ENCODE measurements at regions not wholly inside any gene's neighbourhood (a gene's known extent, or its start where the extent isn't known, plus 50 kb on each side); places are given as distances from the start of the nearest gene placed in this dataset.

GRCh38 chr11:36817336-36817965 lies 219.4 kb upstream of the RAG2 start:
- TF ChIP-seq, protein P1, sequence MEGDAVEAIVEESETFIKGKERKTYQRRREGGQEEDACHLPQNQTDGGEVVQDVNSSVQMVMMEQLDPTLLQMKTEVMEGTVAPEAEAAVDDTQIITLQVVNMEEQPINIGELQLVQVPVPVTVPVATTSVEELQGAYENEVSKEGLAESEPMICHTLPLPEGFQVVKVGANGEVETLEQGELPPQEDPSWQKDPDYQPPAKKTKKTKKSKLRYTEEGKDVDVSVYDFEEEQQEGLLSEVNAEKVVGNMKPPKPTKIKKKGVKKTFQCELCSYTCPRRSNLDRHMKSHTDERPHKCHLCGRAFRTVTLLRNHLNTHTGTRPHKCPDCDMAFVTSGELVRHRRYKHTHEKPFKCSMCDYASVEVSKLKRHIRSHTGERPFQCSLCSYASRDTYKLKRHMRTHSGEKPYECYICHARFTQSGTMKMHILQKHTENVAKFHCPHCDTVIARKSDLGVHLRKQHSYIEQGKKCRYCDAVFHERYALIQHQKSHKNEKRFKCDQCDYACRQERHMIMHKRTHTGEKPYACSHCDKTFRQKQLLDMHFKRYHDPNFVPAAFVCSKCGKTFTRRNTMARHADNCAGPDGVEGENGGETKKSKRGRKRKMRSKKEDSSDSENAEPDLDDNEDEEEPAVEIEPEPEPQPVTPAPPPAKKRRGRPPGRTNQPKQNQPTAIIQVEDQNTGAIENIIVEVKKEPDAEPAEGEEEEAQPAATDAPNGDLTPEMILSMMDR (IDR thresholded peaks at IDR 0.05 in 2 of 3, conservative IDR thresholded peaks at IDR 0.05 in 1 of 3; ENCODE audit: borderline replicate concordance in 1 of 3, insufficient read depth in 1 of 3, low read depth in 2 of 3, low read length in 2 of 3): no peak
- TF ChIP-seq POLR2A (IDR thresholded peaks at IDR 0.05; ENCODE audit: borderline replicate concordance, extremely low read depth, insufficient read depth, insufficient read length) (no peak), MAX (IDR thresholded peaks at IDR 0.05) (no peak)
